GM18909 (cell line): ENCODE measurements at regions not wholly inside any gene's neighbourhood (a gene's known extent, or its start where the extent isn't known, plus 50 kb on each side); places are given as distances from the start of the nearest gene placed in this dataset.

ENCODE experiments used
- ATAC-seq: cut with Tn5 transposase; IDR thresholded peaks from one replicate; pipeline ENCODE4 v1.9.1; 2021; ENCODE audit warnings: mild to moderate bottlenecking; ENCODE audit not compliant: unreplicated experiment, poor library complexity

GRCh38 chr18:60147323-60147722 lies 225.3 kb downstream of the MC4R start:
- no peak for ATAC-seq

GRCh38 chr18:60146220-60146960 lies 226.2 kb downstream of the MC4R start:
- ATAC-seq, result peak; percentile 83

DNA sequence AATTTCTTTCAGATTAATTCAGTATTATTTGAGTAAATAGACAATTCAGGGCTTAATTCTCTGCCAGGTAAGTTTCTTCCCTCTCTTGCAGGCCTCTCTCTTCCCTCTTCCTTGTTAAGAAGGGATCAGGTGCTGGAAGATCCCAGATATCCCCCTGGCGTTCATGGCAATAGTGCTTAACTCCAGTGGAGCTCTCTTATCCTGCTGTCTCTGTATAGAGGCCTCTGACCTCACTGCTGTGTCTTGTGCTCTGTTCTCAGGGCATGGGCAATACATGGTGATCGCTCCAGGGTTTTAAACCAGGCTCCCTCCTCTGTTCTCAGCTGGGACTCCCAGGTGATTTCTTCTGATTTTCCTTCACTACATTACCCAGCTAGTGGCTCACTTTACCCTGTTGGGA lies 226.8 kb downstream of the MC4R start:
- ATAC-seq, result peak; percentile 28

- ATAC-seq, result no peak
These were observed 235.0 kb downstream of the PMAIP1 start for GRCh38 chr18:60134806-60135205.

- ATAC-seq, result no peak
These were observed 230.5 kb downstream of the PMAIP1 start for GRCh38 chr18:60130284-60130683.

DNA sequence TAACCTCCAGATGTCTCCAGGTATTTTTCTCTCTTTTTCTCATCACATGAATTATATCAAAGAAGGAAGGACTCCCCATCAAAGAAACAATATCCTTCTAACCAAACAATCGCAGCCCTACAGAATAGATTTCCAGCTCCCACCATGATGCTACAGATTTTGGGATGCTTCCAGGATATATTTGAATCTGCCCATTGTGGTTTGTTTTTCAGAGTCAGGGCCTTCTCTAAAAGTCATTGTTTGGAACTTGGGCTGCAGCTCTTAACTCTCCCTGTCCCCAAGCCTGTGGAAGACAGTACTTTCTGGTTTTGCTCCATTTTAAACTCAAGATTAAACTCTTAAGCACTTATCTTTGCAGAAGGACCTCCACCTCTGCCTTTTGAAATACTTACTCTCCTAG lies 223.2 kb downstream of the PMAIP1 start:
- ATAC-seq, result no peak

DNA sequence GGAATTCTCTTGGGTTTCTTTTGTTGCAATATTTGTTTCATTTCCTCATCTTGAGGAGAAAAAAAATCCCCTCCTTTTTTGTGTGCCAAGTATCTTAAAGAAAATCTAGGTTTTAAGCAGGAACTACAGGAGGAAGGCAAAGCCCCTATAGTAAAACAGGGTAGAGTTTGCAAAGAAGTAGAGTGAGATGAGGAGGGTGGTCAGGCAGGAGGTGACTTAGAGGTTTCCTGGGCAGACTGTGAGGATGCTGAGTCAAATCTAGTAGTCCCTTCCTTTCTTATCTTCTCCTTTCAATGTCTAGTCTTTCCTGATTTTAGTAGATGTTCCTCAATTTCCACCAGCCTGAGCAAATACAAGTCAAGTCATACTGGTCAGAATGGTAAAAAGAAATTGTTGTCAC lies 222.5 kb downstream of the PMAIP1 start:
- no peak for ATAC-seq

DNA sequence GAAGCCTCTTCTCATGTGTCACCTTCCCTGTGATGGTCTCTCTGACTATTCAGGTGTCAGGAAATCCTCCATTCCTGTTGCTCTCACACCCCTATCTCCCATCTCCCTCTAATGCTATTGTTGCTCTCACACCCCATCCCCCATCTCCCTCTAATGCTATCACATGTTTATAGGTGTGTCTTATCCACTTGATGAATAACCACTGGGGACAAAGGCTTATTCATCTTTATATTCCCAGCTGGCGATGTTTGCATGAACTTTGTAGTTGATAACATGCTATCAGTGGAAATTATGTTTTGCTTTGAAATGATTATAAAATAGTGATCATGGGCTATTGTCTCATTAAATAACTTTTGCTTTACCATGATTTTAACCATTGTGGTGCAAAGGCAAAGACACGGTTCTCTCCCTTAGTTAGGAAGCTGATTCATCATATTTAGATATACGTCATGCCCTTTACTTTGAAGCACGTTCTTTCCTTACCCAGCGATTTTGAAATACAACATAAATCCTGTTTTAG lies 220.5 kb downstream of the PMAIP1 start:
- no peak for ATAC-seq

DNA sequence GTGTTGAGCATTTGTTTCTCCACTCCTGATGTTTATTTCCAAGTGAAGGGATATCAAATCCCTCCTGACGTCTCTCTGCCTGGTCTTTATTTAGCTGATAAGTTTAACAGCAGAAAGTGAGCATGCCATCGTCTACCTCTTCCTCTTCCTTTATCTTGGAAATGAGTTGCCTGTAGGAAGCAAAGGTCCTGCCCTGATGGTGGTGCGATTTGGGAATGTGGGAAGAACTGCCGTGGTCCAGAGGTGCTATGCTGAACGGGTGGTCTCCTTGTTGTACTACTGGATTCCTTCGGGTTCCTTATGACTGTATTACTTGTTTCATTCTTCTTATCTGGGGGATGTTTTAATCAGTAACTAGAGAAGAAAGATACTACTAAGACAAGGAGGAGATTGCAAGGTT lies 217.5 kb downstream of the PMAIP1 start:
- ATAC-seq, result no peak

DNA sequence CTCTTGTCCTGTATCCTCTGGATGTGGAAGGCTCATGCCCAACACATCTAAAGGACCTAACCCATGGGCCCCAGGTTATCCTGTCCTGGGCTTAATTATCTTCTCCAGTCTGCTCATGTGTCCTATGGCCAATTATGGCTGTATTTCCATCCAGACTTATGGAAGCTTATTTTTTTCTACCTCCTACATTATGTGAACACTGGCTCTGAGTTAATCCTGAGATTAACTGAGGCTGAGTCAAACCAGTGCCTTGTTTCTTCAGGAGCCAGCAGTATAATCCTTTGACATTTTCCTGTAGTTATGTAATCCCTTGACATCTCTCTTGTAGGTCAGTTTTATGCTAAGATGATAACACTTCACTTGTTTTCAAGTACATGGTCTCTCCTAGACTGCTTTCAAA lies 213.6 kb downstream of the PMAIP1 start:
- no peak for ATAC-seq

DNA sequence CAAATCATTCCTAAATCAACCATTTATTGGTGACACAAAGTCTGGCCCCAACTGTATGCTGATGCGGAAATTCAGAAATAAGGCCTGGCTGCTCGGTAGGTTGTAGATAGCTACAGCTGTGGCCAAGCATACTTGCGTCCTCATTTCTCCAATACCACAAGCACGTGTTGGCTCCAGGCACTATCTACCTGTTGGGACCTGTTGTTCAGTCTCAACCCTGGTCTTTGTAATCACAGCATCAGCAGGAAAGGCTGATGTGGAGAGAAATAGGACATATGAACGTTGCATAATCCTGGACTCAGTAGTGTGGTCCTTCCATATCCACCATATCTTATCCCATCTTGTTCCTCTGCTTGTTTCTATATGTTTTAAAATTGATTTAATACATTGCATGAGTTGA lies 212.6 kb downstream of the PMAIP1 start:
- ATAC-seq, result no peak

GRCh38 chr18:60111525-60111924 lies 211.7 kb downstream of the PMAIP1 start:
- ATAC-seq, result no peak

GRCh38 chr18:60110836-60111235 lies 211.0 kb downstream of the PMAIP1 start:
- no peak for ATAC-seq

DNA sequence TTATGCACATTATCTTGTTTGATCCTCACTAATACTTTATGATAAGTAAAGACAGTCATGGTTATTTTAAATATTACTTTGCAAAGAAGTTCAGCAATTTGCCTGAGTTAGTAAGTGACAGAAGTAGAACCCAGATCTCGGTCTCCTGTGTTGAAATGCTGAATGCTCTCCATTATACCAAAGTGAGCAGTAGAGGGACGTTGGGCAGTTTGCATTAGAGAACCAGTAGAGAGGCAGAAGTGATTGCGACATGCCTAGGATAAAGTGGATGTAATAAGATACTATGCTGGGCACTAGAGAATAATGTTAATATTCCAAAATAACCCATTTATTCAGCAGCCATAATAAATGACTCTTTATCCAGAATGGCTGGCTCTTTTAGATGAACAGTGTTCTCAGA lies 201.0 kb downstream of the PMAIP1 start:
- no peak for ATAC-seq

- no peak for ATAC-seq
These were observed 199.9 kb downstream of the PMAIP1 start for GRCh38 chr18:60099709-60100108.

DNA sequence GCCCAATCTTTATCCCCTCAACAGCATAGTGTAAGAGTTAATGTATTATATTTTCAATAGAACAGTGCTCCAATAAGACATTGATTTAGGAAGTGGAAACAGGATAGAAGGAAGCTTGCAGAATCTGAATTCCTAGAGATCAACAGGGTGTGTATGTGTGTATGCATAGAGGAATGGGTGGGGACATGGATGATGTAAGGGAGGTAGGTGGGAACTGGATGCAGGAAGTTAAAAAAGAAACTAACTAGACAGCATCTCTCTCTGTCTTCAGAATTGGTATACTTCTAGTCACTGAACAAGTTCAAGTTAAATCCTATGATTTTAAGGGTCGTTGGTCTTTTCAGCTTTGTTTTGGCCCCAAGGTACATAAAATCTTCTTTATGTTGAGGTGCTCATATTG lies 196.6 kb downstream of the PMAIP1 start:
- ATAC-seq, result no peak

- ATAC-seq, result no peak
These were observed 192.3 kb downstream of the PMAIP1 start for GRCh38 chr18:60092073-60092472.

GRCh38 chr18:60090170-60090569 lies 190.4 kb downstream of the PMAIP1 start:
- ATAC-seq, result peak; percentile 59

DNA sequence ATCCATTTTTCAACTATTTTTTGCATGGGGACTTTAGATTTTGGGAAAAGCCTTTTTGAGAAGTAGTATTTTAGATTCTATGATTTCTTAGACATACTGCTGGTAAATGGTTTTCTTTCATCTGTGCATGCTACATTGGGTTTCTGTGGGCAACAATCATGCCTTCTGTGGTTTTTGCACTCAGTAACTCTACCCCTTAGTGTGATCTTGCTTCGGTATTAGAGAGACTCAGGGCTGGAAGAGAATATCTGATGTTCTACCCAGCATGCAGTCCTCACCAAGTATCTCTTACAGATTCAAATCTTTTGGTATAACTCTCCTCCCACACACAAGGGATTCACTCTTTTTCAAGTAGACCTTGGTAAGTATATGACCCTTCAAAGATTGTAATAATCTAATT lies 183.0 kb downstream of the PMAIP1 start:
- ATAC-seq, result peak; percentile 90

DNA sequence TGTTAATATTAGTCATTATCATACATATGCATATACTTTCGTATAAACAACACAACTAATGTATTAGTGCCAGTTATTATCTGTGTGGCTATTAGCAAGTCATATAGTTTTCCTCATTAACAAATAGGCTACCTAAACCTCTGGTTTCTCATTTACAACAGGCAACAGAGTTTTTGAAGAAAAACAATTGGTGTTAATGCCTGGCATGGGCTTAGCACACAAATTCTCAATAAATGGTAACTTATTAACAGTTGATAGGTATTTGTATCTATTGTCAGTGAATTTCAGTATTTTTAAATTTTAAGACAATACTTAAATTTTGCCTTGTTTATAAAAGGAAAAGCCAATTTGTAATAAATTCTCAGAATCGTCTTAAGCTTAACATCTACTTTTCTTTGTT lies 182.5 kb downstream of the PMAIP1 start:
- no peak for ATAC-seq

DNA sequence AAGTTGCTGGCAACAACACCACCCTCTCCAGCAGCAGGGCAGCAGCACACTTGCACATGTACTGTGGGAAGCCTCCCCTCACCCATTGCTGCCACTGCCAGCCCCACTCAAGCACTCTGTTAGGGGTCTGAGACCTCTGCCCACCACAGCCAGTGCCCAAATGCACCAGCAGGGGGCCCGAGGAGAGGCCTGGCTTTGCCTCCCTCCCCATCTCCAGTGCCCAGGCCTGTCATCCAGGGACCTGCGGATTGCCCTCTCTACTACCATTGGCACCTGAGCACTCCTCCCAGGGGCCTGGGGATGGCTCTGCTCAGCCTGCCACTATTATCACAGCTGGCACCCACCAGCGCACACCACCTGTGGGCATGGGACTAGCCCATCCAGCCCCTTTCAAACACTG lies 175.7 kb downstream of the PMAIP1 start:
- no peak for ATAC-seq

GRCh38 chr18:60070631-60071030 lies 170.8 kb downstream of the PMAIP1 start:
- ATAC-seq, result no peak
